ENCODE measurements at regions not wholly inside any gene's neighbourhood (a gene's known extent, or its start where the extent isn't known, plus 50 kb on each side); places are given as distances from the start of the nearest gene placed in this dataset.
A peak's percentile ranks its signal among the peaks of the same experiment; 100 is the strongest.

GRCh38 chr3:146350852-146351251 is 99.9 kb upstream of the PLSCR4 start:
- no peak for DNase-seq (ENCODE audit: low read depth)
- no peak overlapping the region for H3K4me3 ChIP-seq (replicated peaks; ENCODE audit: low read depth, low read length)
- no peak for TF ChIP-seq CTCF (IDR thresholded peaks at IDR 0.05; ENCODE audit: low read length, missing control alignments)

GRCh38 chr3:146345900-146346299 is 95.0 kb upstream of the PLSCR4 start:
- DNase-seq (ENCODE audit: low read depth): no peak
- no peak for TF ChIP-seq CTCF (IDR thresholded peaks at IDR 0.05; ENCODE audit: low read length, missing control alignments)

GRCh38 chr3:146343551-146343950 is 92.6 kb upstream of the PLSCR4 start:
- DNase-seq (ENCODE audit: low read depth): no peak

More at GRCh38 chr3:146345900-146346299, 95.0 kb upstream of the PLSCR4 start:
- no peak overlapping the region for H3K4me3 ChIP-seq (replicated peaks; ENCODE audit: low read depth, low read length)

GRCh38 chr3:146342989-146343388 is 92.1 kb upstream of the PLSCR4 start:
- no peak for TF ChIP-seq CTCF (IDR thresholded peaks at IDR 0.05; ENCODE audit: low read length, missing control alignments)
- DNase-seq (ENCODE audit: low read depth): peak; percentile 34
- H3K4me3 ChIP-seq (replicated peaks; ENCODE audit: low read depth, low read length): no peak overlapping the region

More at GRCh38 chr3:146343551-146343950, 92.6 kb upstream of the PLSCR4 start:
- no peak for TF ChIP-seq CTCF (IDR thresholded peaks at IDR 0.05; ENCODE audit: low read length, missing control alignments)
- H3K4me3 ChIP-seq (replicated peaks; ENCODE audit: low read depth, low read length): no peak overlapping the region

GRCh38 chr3:146339349-146339748 is 88.4 kb upstream of the PLSCR4 start:
- TF ChIP-seq CTCF (IDR thresholded peaks at IDR 0.05; ENCODE audit: low read length, missing control alignments): no peak
- DNase-seq (ENCODE audit: low read depth): peak; percentile 18
- no peak overlapping the region for H3K4me3 ChIP-seq (replicated peaks; ENCODE audit: low read depth, low read length)

- DNase-seq (ENCODE audit: low read depth): peak; percentile 35
- no peak for TF ChIP-seq CTCF (IDR thresholded peaks at IDR 0.05; ENCODE audit: low read length, missing control alignments)
- H3K4me3 ChIP-seq (replicated peaks; ENCODE audit: low read depth, low read length): no peak overlapping the region
Observed at GRCh38 chr3:146337991-146338390, 87.1 kb upstream of the PLSCR4 start.

GRCh38 chr3:146335386-146335785 is 84.5 kb upstream of the PLSCR4 start:
- no peak for DNase-seq (ENCODE audit: low read depth)
- no peak for TF ChIP-seq CTCF (IDR thresholded peaks at IDR 0.05; ENCODE audit: low read length, missing control alignments)
- H3K4me3 ChIP-seq (replicated peaks; ENCODE audit: low read depth, low read length): no peak overlapping the region

Data from fibroblast of pulmonary artery (primary cell).